Endothelial cell of umbilical vein (primary cell): ENCODE measurements at regions not wholly inside any gene's neighbourhood (a gene's known extent, or its start where the extent isn't known, plus 50 kb on each side); places are given as distances from the start of the nearest gene placed in this dataset.

Experiments
- EZH2 ChIP-seq: IDR thresholded peaks from 2 replicates; pipeline ENCODE4 v1.6.1; 2012; ENCODE audit warnings: borderline replicate concordance, low read depth, mild to moderate bottlenecking, moderate library complexity, low read length, inconsistent platforms; ENCODE audit not compliant: severe bottlenecking
- POLR2A ChIP-seq: IDR thresholded peaks from 2 replicates; pipeline ENCODE4 v1.6.1; 2012; ENCODE audit warnings: low read depth, mild to moderate bottlenecking, control low read depth, low read length

DNA sequence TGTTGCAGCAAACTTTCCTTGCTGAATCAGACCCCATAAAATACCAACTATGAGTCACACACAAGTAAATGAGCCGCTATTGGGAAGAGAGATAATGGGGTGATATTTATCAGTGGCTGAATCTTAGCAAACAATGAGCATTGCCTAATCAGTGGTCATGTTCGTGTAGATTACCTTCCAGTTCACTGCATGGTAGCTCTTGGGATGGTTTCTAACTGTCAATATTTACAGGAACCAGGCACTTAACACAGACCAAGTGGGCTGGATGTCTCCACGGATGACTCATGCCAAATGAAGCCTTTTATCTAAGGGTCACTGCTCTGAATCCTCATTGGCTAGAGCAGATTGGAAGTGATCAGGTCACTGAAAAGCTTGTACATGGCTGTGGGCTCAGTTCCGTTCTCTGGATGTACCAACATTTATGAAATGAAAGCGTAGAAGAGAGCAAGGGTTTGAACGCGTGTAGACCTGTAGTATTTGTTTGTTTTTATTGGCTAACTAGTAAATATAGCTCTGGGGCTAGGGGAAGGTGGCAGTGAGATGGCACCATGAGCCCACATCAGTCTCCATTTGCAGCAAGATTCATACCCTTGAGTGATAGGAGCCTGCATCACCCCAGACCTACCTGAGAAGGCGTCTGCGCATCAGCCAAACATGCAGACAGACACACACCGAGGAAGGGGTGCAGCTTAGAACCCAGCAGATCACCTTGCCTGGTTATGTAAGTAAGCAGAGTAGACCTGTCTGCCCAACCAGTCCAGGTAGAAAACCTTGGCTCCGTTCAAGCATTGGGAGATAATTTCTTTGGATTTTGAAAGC is 153.3 kb downstream of the TOMM20 start:
- TF ChIP-seq EZH2 (no peak), POLR2A (no peak)
